IMR-90 (cell line): ENCODE measurements at regions not wholly inside any gene's neighbourhood (a gene's known extent, or its start where the extent isn't known, plus 50 kb on each side); places are given as distances from the start of the nearest gene placed in this dataset.

Source experiments
- ATAC-seq: fragments of 200-7000 bp; cut with Tn5 transposase; 2 replicates; pipeline ENCODE4 v1.9.1; 2020; ENCODE audit warnings: low read depth, mild to moderate bottlenecking, moderate library complexity
- BruUV-seq: library from RNA; stranded (reverse); fragments of 400-500 nt; replicated peaks from 2 replicates; lab custom pipeline; 2021; lab: Mats Ljungman, UMichigan
- CTCF ChIA-PET: fragments of 300-600 bp; formaldehyde crosslinking; extraction: SDS; loops from one replicate; lab custom pipeline; 2021; ENCODE audit warnings: antibody characterized with exemption; lab: Yijun Ruan, JAX
- POLR2A ChIA-PET: fragments of 300-600 bp; sonication (Branson Sonifier 250); formaldehyde crosslinking; loops from one replicate; lab custom pipeline; 2022; ENCODE audit warnings: antibody characterized with exemption; ENCODE audit not compliant: unreplicated experiment; lab: Charles Lee
- DNase-seq: peaks from one replicate; pipeline ENCODE4 v3.0.0; 2013
- H2AFZ ChIP-seq: replicated peaks from 2 replicates; pipeline ENCODE3; 2013; ENCODE audit warnings: low read length, mild to moderate bottlenecking; ENCODE audit not compliant: poor library complexity
- H2AK5ac ChIP-seq: 2 replicates; pipeline ENCODE4 v1.6.1; 2013; ENCODE audit warnings: low read depth, low read length, inconsistent platforms
- H2AK9ac ChIP-seq: replicated peaks from 2 replicates; pipeline ENCODE3; 2013; ENCODE audit warnings: mild to moderate bottlenecking, low read depth, low read length, moderate library complexity; ENCODE audit not compliant: poor library complexity
- H2BK120ac ChIP-seq: 2 replicates; pipeline ENCODE4 v1.6.1; 2013; ENCODE audit warnings: low read depth, low read length, inconsistent platforms
- H2BK15ac ChIP-seq: 3 replicates; pipeline ENCODE4 v1.6.1; 2013; ENCODE audit warnings: low read depth, low read length, inconsistent platforms
- H2BK20ac ChIP-seq: 2 replicates; pipeline ENCODE4 v1.6.1; 2013; ENCODE audit warnings: low read depth, mild to moderate bottlenecking, inconsistent platforms, low read length, moderate library complexity
- H2BK5ac ChIP-seq: 2 replicates; pipeline ENCODE4 v1.6.1; 2013; ENCODE audit warnings: mild to moderate bottlenecking, low read depth, low read length, inconsistent platforms; ENCODE audit not compliant: poor library complexity, severe bottlenecking
- H3K14ac ChIP-seq: replicated peaks from 2 replicates; pipeline ENCODE4 v1.6.1; 2013; ENCODE audit warnings: low read depth, low read length, inconsistent platforms
- H3K18ac ChIP-seq: 2 replicates; pipeline ENCODE4 v1.6.1; 2013; ENCODE audit warnings: low read depth, low read length, control low read depth
- H3K23ac ChIP-seq: 2 replicates; pipeline ENCODE4 v1.6.1; 2013; ENCODE audit warnings: low read depth, low read length, inconsistent platforms
- H3K27ac ChIP-seq: 2 replicates; pipeline ENCODE4 v1.5.1; 2013; ENCODE audit warnings: mild to moderate bottlenecking, control low read depth, low read length; ENCODE audit not compliant: insufficient read depth
- H3K27me3 ChIP-seq: 2 replicates; pipeline ENCODE4 v1.6.1; 2013; ENCODE audit warnings: low read length; ENCODE audit not compliant: control insufficient read depth, insufficient read depth
- H3K36me3 ChIP-seq: 2 replicates; pipeline ENCODE4 v1.6.1; 2013; ENCODE audit warnings: low read length, mixed read lengths; ENCODE audit not compliant: control insufficient read depth, insufficient read depth
- H3K4ac ChIP-seq: 2 replicates; pipeline ENCODE4 v1.6.1; 2013; ENCODE audit warnings: low read depth, low read length, inconsistent platforms
- H3K4me1 ChIP-seq: 2 replicates; pipeline ENCODE4 v1.6.1; 2013; ENCODE audit warnings: low read length, mixed read lengths; ENCODE audit not compliant: control insufficient read depth, insufficient read depth
- H3K4me2 ChIP-seq: 2 replicates; pipeline ENCODE4 v1.6.1; 2013; ENCODE audit warnings: low read depth, mild to moderate bottlenecking, control low read depth, low read length, moderate library complexity
- H3K4me3 ChIP-seq: 2 replicates; pipeline ENCODE4 v1.5.1; 2013; ENCODE audit warnings: low read depth, mild to moderate bottlenecking, control low read depth, low read length, moderate library complexity; ENCODE audit not compliant: insufficient read depth
- H3K56ac ChIP-seq: 2 replicates; pipeline ENCODE4 v1.6.1; 2013; ENCODE audit warnings: low read length, inconsistent platforms; ENCODE audit not compliant: insufficient read depth; ENCODE audit errors: extremely low read depth
- H3K79me1 ChIP-seq, 2 experiments: 2 replicates each; pipeline ENCODE4 v1.6.1; 2013; ENCODE audit warnings: low read length in 2 of 2, inconsistent platforms in 1 of 2, low read depth in 1 of 2
- H3K9ac ChIP-seq: 2 replicates; pipeline ENCODE4 v1.6.1; 2013; ENCODE audit warnings: low read depth, low read length, control low read depth
- H3K9me1 ChIP-seq: 2 replicates; pipeline ENCODE4 v1.6.1; 2013; ENCODE audit warnings: low read length, inconsistent platforms; ENCODE audit not compliant: insufficient read depth
- H3K9me3 ChIP-seq: 2 replicates; pipeline ENCODE4 v1.6.1; 2013; ENCODE audit warnings: low read length; ENCODE audit not compliant: control insufficient read depth, insufficient read depth
- H4K20me1 ChIP-seq: 2 replicates; pipeline ENCODE4 v1.6.1; 2013; ENCODE audit warnings: low read length, inconsistent platforms; ENCODE audit not compliant: insufficient read depth
- H4K5ac ChIP-seq: 2 replicates; pipeline ENCODE4 v1.6.1; 2013; ENCODE audit warnings: mild to moderate bottlenecking, low read depth, low read length, control low read depth
- H4K8ac ChIP-seq, 2 experiments: 2 replicates each; pipeline ENCODE4 v1.6.1; 2013; ENCODE audit warnings: low read depth in 2 of 2, low read length in 2 of 2, control low read depth in 1 of 2, inconsistent platforms in 1 of 2
- H4K91ac ChIP-seq: 2 replicates; pipeline ENCODE4 v1.6.1; 2013; ENCODE audit warnings: low read depth, low read length, inconsistent platforms; ENCODE audit not compliant: insufficient read depth
- BHLHE40 ChIP-seq: fragments of 150-350 bp; IDR thresholded peaks from 2 replicates; pipeline ENCODE4 v1.6.1; 2016; ENCODE audit warnings: mild to moderate bottlenecking, low read depth, low read length
- CEBPB ChIP-seq: IDR thresholded peaks from 2 replicates; pipeline ENCODE4 v1.6.1; 2012; ENCODE audit warnings: low read depth, low read length, improper control_type of control experiment
- CHD1 ChIP-seq: IDR thresholded peaks from 2 replicates; pipeline ENCODE4 v1.6.1; 2012; ENCODE audit warnings: low read depth, low read length, improper control_type of control experiment
- ELK1 ChIP-seq: fragments of 150-350 bp; IDR thresholded peaks from 2 replicates; pipeline ENCODE4 v1.6.1; 2016; ENCODE audit warnings: low read depth, mild to moderate bottlenecking, low read length, moderate library complexity, borderline replicate concordance
- FOS ChIP-seq: fragments of 150-350 bp; IDR thresholded peaks from 2 replicates; pipeline ENCODE4 v1.6.1; 2016; ENCODE audit warnings: low read depth, low read length
- MAFK ChIP-seq: IDR thresholded peaks from 2 replicates; pipeline ENCODE4 v1.6.1; 2012; ENCODE audit warnings: low read depth, low read length, improper control_type of control experiment
- MAZ ChIP-seq: IDR thresholded peaks from 2 replicates; pipeline ENCODE4 v1.6.1; 2012; ENCODE audit warnings: low read depth, mild to moderate bottlenecking, low read length, improper control_type of control experiment, moderate library complexity, borderline replicate concordance
- MXI1 ChIP-seq: IDR thresholded peaks from 2 replicates; pipeline ENCODE4 v1.6.1; 2012; ENCODE audit warnings: low read depth, mild to moderate bottlenecking, low read length, moderate library complexity, borderline replicate concordance
- RAD21 ChIP-seq: IDR thresholded peaks from 2 replicates; pipeline ENCODE4 v1.6.1; 2012; ENCODE audit warnings: low read length, improper control_type of control experiment
- RFX5 ChIP-seq: IDR thresholded peaks from 2 replicates; pipeline ENCODE4 v1.8.0; 2012; ENCODE audit warnings: low read depth, mild to moderate bottlenecking, low read length, moderate library complexity
- SMC3 ChIP-seq: fragments of 150-350 bp; IDR thresholded peaks from 2 replicates; pipeline ENCODE4 v1.6.1; 2016; ENCODE audit warnings: low read depth, mild to moderate bottlenecking, antibody characterized with exemption, low read length, moderate library complexity
- USF2 ChIP-seq: fragments of 150-350 bp; IDR thresholded peaks from 2 replicates; pipeline ENCODE4 v1.6.1; 2017; ENCODE audit warnings: mild to moderate bottlenecking, antibody characterized with exemption, low read length, low read depth
- WGBS, 2 experiments: methylation state at CpG; one replicate each; pipeline versions ENCODE4 v1.1.5 to v1.1.7; 2013; ENCODE audit warnings: missing lambda C conversion rate in 2 of 2; ENCODE audit not compliant: insufficient read length in 1 of 2; ENCODE audit errors: extremely low coverage in 2 of 2; 5-methylcytosine and 5-hydroxymethylcytosine counted together
- dilution Hi-C: fragments of 300-500 bp; cut with HindIII; formaldehyde crosslinking; loops from one replicate; pipeline ENCODE4 v1.14.3; 2018; ENCODE audit warnings: low sequenced_read_pairs; ENCODE audit not compliant: unreplicated experiment
- in situ Hi-C: fragments of 300-500 bp; cut with MboI; formaldehyde crosslinking; loops from 3 replicates; pipeline ENCODE4 v1.14.3; 2019; ENCODE audit warnings: low sequenced_read_pairs, inconsistent platforms, mixed read lengths
- intact Hi-C: fragments of 100-400 bp; cut with micrococcal nuclease; formaldehyde crosslinking; loops from 2 replicates; pipeline ENCODE4 v1.10.0; 2022
- TF ChIP-seq, protein P1 (sequence below): conservative IDR thresholded peaks from 2 replicates; pipeline ENCODE4 v1.5.1; 2012; ENCODE audit warnings: mild to moderate bottlenecking, low read depth, low read length, improper control_type of control experiment

DNA sequence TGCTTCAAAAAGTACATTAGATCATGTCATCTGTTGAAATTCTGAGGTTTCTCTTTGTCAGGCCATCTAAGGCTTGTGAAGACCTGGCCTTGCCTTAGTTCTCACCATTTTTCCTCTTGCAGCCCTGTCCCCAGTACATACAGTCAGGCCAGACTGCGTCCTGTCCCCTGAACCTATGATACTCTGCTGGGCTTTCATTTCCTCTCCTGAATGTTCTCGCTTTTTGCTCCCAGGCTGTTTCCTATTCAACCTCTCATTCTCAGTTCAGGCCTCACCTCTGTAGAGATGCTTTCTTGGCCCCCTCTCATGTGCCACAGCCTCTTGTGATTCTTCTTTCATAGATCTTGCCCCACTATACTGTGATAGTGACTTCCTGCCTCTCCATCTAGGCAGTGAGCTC, 648.8 kb upstream of the KCNMB2 start:
- H4K5ac ChIP-seq = peak overlapping the region; percentile 59; the same call in 1 of the 2 replicates
- H3K18ac ChIP-seq = no peak overlapping the region
- no peak overlapping the region for H3K4me3 ChIP-seq
- H3K36me3 ChIP-seq = no peaks in the 10 kb centered on the region
- H3K27me3 ChIP-seq = no peaks in the 10 kb centered on the region
- TF ChIP-seq MAZ = no peak
- no peak for TF ChIP-seq MAFK
- no peak for TF ChIP-seq USF2
- no peak for TF ChIP-seq CHD1
- TF ChIP-seq MXI1 = no peak
- TF ChIP-seq SMC3 = no peak
- TF ChIP-seq RAD21 = no peak
- TF ChIP-seq ELK1 = no peak
- no peak for TF ChIP-seq FOS
- TF ChIP-seq, protein P1, sequence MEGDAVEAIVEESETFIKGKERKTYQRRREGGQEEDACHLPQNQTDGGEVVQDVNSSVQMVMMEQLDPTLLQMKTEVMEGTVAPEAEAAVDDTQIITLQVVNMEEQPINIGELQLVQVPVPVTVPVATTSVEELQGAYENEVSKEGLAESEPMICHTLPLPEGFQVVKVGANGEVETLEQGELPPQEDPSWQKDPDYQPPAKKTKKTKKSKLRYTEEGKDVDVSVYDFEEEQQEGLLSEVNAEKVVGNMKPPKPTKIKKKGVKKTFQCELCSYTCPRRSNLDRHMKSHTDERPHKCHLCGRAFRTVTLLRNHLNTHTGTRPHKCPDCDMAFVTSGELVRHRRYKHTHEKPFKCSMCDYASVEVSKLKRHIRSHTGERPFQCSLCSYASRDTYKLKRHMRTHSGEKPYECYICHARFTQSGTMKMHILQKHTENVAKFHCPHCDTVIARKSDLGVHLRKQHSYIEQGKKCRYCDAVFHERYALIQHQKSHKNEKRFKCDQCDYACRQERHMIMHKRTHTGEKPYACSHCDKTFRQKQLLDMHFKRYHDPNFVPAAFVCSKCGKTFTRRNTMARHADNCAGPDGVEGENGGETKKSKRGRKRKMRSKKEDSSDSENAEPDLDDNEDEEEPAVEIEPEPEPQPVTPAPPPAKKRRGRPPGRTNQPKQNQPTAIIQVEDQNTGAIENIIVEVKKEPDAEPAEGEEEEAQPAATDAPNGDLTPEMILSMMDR = no peak
- TF ChIP-seq CEBPB = no peak
- TF ChIP-seq BHLHE40 = no peak
- no peak for TF ChIP-seq RFX5
- POLR2A ChIA-PET = no interaction called here
- H3K79me1 ChIP-seq = no peaks in the 10 kb centered on the region
- H2AK5ac ChIP-seq = no peak overlapping the region; the same call in 1 of the 2 replicates
- in situ Hi-C loops (no loop called here), dilution Hi-C loops (no loop called here), intact Hi-C loops (no loop called here)
- H4K20me1 ChIP-seq = no peaks in the 10 kb centered on the region
- no peak overlapping the region for H3K27ac ChIP-seq
- ATAC-seq = no peak
- H2AFZ ChIP-seq = peak overlapping the region; percentile 54
- peak overlapping the region; percentile 62; the same call in 1 of the 3 replicates for H2BK15ac ChIP-seq
- H3K4me1 ChIP-seq = no peaks in the 10 kb centered on the region
- peak overlapping the region; percentile 40; the same call in 1 of the 2 replicates for H2BK20ac ChIP-seq
- H3K23ac ChIP-seq = no peak overlapping the region; the same call in 1 of the 2 replicates
- no peak overlapping the region for H3K9ac ChIP-seq
- WGBS, 2 experiments = 100% methylated on average over 2 of the region's 2 CpGs; no CpG with 5 or more reads in 1 of the 2 experiments
- H4K8ac ChIP-seq = peak overlapping the region in 1 of 2 experiments; percentile 67; a peak in 1 of 4 replicates
- H3K4ac ChIP-seq = peak overlapping the region; percentile 37
- CTCF ChIA-PET = no interaction called here
- no peak overlapping the region for H2BK5ac ChIP-seq
- H3K56ac ChIP-seq = no peak overlapping the region
- peak overlapping the region; percentile 14 for H2BK120ac ChIP-seq
- H2AK9ac ChIP-seq = no peak overlapping the region
- no TSS peak for BruUV-seq
- H3K14ac ChIP-seq = peak overlapping the region; percentile 56
- no peak overlapping the region for H3K4me2 ChIP-seq
- H3K9me1 ChIP-seq = no peaks in the 10 kb centered on the region
- H3K9me3 ChIP-seq = no peaks in the 10 kb centered on the region
- DNase-seq = no peak
- peak overlapping the region; percentile 24; the same call in 1 of the 2 replicates for H4K91ac ChIP-seq
